RWPE1 (cell line): ENCODE measurements at regions not wholly inside any gene's neighbourhood (a gene's known extent, or its start where the extent isn't known, plus 50 kb on each side); places are given as distances from the start of the nearest gene placed in this dataset.
"Not testable (repeated sequence)": the region's sequence is repeated elsewhere in the genome, so short reads cannot be mapped to it uniquely, and the experiment has no call there.

Experiments
- CTCF ChIA-PET: fragments of 350-600 bp; sonication (Branson Sonifier 250); formaldehyde crosslinking; extraction: SDS; loops from one replicate; lab custom pipeline; 2021; lab: Yijun Ruan, JAX
- POLR2A ChIA-PET: fragments of 400-600 bp; formaldehyde crosslinking; extraction: SDS; loops from one replicate; lab custom pipeline; 2020; ENCODE audit warnings: antibody characterized with exemption; ENCODE audit not compliant: low non-redundant PET; lab: Yijun Ruan, JAX
- DNase-seq: peaks from one replicate; pipeline ENCODE4 v3.0.0; 2012; ENCODE audit warnings: low spot score
- H3K27ac ChIP-seq: fragments of 450-650 bp; 2 replicates; pipeline ENCODE4 v1.5.1; 2017
- CTCF ChIP-seq: fragments of 450-650 bp; conservative IDR thresholded peaks from 2 replicates; pipeline ENCODE4 v1.5.1; 2017; ENCODE audit warnings: low read depth, mild to moderate bottlenecking

GRCh38 chr7:63105978-63106377 lies 892.7 kb upstream of the ZNF722 start:
- H3K27ac ChIP-seq = no peak overlapping the region
- ChIA-PET CTCF (no interaction called here), POLR2A (no interaction called here)
- DNase-seq = no peak
- no peak for TF ChIP-seq CTCF

GRCh38 chr7:63106506-63107388 lies 891.9 kb upstream of the ZNF722 start:
- no peak for TF ChIP-seq CTCF
- ChIA-PET POLR2A (no interaction called here), CTCF (no interaction called here)
- H3K27ac ChIP-seq = no peak overlapping the region
- DNase-seq = no peak

GRCh38 chr7:63111511-63111910 lies 887.1 kb upstream of the ZNF722 start:
- DNase-seq, CTCF ChIA-PET, H3K27ac ChIP-seq, POLR2A ChIA-PET: not testable (repeated sequence)

- POLR2A ChIA-PET = no interaction called here
- no peak overlapping the region for H3K27ac ChIP-seq
- no peak for TF ChIP-seq CTCF
- no peak for DNase-seq
- CTCF ChIA-PET = no interaction called here
These were observed 885.6 kb upstream of the ZNF722 start for GRCh38 chr7:63112764-63113712.

- ChIA-PET CTCF (no interaction called here), POLR2A (no interaction called here)
- no peak overlapping the region for H3K27ac ChIP-seq
- DNase-seq = no peak
- TF ChIP-seq CTCF = no peak
These were observed 884.9 kb upstream of the ZNF722 start for GRCh38 chr7:63113713-63114285.

GRCh38 chr7:63114371-63114985 lies 884.2 kb upstream of the ZNF722 start:
- no peak overlapping the region for H3K27ac ChIP-seq
- ChIA-PET CTCF (no interaction called here), POLR2A (no interaction called here)
- DNase-seq = no peak
- no peak for TF ChIP-seq CTCF
